ENCODE measurements at regions not wholly inside any gene's neighbourhood (a gene's known extent, or its start where the extent isn't known, plus 50 kb on each side); places are given as distances from the start of the nearest gene placed in this dataset.
A peak's percentile ranks its signal among the peaks of the same experiment; 100 is the strongest.

- TF ChIP-seq CTCF (IDR thresholded peaks at IDR 0.05): no peak
- no peaks in the 10 kb centered on the region for H3K36me3 ChIP-seq
- H3K4me1 ChIP-seq: no peaks in the 10 kb centered on the region
These were observed 174.3 kb upstream of the PWP1 start for GRCh38 chr12:107511292-107511691.

GRCh38 chr12:107512391-107512790 lies 173.2 kb upstream of the PWP1 start:
- no peaks in the 10 kb centered on the region for H3K4me1 ChIP-seq
- H3K9me3 ChIP-seq: no peaks in the 10 kb centered on the region
- TF ChIP-seq CTCF (IDR thresholded peaks at IDR 0.05): no peak
- H3K27ac ChIP-seq: no peak overlapping the region
- intact Hi-C loops (cut with DNase I): no loop called here
- H3K36me3 ChIP-seq: no peaks in the 10 kb centered on the region
- H3K27me3 ChIP-seq (ENCODE audit: low read depth): no peaks in the 10 kb centered on the region
- H3K4me3 ChIP-seq: no peak overlapping the region
- ATAC-seq (no peak), DNase-seq (no peak)

More at GRCh38 chr12:107511292-107511691, 174.3 kb upstream of the PWP1 start:
- Histone ChIP-seq H3K4me3 (no peak overlapping the region), H3K27me3 (ENCODE audit: low read depth) (no peaks in the 10 kb centered on the region), H3K27ac (no peak overlapping the region), H3K9me3 (no peaks in the 10 kb centered on the region)
- no peak for ATAC-seq
- intact Hi-C loops (cut with DNase I): no loop called here
- DNase-seq: no peak

- Histone ChIP-seq H3K36me3 (no peaks in the 10 kb centered on the region), H3K27ac (no peak overlapping the region), H3K4me1 (no peaks in the 10 kb centered on the region), H3K4me3 (no peak overlapping the region), H3K9me3 (no peaks in the 10 kb centered on the region), H3K27me3 (ENCODE audit: low read depth) (no peaks in the 10 kb centered on the region)
- ATAC-seq (no peak), DNase-seq (no peak)
- no peak for TF ChIP-seq CTCF (IDR thresholded peaks at IDR 0.05)
- intact Hi-C loops (cut with DNase I): no loop called here
These were observed 172.4 kb upstream of the PWP1 start for GRCh38 chr12:107513184-107513583.

GRCh38 chr12:107513636-107514400 lies 171.8 kb upstream of the PWP1 start:
- H3K36me3 ChIP-seq: no peaks in the 10 kb centered on the region
- no peaks in the 10 kb centered on the region for H3K27me3 ChIP-seq (ENCODE audit: low read depth)
- DNase-seq (no peak), ATAC-seq (no peak)
- no peak overlapping the region for H3K27ac ChIP-seq
- no peak for TF ChIP-seq CTCF (IDR thresholded peaks at IDR 0.05)
- H3K4me3 ChIP-seq: no peak overlapping the region
- H3K9me3 ChIP-seq: no peaks in the 10 kb centered on the region
- H3K4me1 ChIP-seq: no peaks in the 10 kb centered on the region
- intact Hi-C loops (cut with DNase I): no loop called here

- H3K36me3 ChIP-seq: no peaks in the 10 kb centered on the region
- intact Hi-C loops (cut with DNase I): no loop called here
- ATAC-seq: peak; percentile 36 to 49
These were observed 170.6 kb upstream of the PWP1 start for GRCh38 chr12:107514887-107515445.

More at GRCh38 chr12:107514887-107515445, 170.6 kb upstream of the PWP1 start:
- no peak for DNase-seq
- H3K27me3 ChIP-seq (ENCODE audit: low read depth): no peaks in the 10 kb centered on the region
- no peaks in the 10 kb centered on the region for H3K4me1 ChIP-seq
- H3K27ac ChIP-seq: no peak overlapping the region
- no peak overlapping the region for H3K4me3 ChIP-seq
- no peak for TF ChIP-seq CTCF (IDR thresholded peaks at IDR 0.05)
- H3K9me3 ChIP-seq: no peaks in the 10 kb centered on the region
